ENCODE measurements at regions not wholly inside any gene's neighbourhood (a gene's known extent, or its start where the extent isn't known, plus 50 kb on each side); places are given as distances from the start of the nearest gene placed in this dataset.

DNA sequence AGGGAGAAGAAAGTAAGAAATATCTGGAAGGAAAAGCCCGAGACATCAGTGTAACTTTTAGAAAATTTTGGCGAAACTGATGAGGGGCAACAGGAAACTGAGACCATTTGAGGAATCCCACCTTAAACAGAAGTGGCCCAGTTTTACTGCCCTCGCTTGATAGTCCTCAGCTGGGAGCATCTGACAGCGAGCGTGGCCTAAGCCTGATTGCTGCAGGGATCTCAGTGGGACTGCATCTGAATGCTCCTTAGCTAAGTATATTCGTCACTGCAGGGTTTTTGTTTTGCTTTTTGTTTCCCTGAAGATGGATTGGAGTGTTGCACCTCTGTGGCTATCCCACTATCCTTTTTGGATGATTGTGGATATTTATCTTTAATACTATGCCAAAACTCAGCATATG, 262.7 kb upstream of the KLHL1 start:
- Histone ChIP-seq H3K27ac (no peak overlapping the region), H3K4me1 (no peaks in the 10 kb centered on the region), H3K27me3 (no peaks in the 10 kb centered on the region), H3K36me3 (no peaks in the 10 kb centered on the region), H3K9me3 (no peaks in the 10 kb centered on the region), H3K4me3 (no peak overlapping the region)
- DNase-seq (ENCODE audit: low spot score in 2 of 2): no peak
- no peak for TF ChIP-seq CTCF (IDR thresholded peaks at IDR 0.05)
- WGBS, 2 donors: 61 to 74% methylated on average over 6 of the region's 6 CpGs

DNA sequence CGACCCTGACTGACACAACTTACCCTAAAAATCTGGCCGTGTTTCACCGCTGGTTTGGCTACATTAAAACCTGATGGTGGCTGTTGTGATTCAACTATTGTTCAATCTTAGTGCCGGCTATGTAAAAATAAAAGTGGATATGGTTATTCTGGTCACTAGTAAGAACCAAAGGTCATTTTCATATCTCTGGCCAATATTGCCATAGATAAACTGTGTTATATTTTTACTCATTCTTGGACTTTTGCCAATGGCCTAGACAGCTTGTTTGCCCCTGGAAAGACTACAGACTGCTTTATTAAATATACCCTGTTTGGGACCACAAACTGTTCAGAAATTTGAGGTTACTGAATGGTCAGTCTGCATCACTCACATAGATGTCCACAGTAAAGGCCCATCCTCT, 258.5 kb upstream of the KLHL1 start:
- 84 to 91% methylated on average over 4 of the region's 4 CpGs for WGBS, 2 donors
- Histone ChIP-seq H3K4me1 (no peaks in the 10 kb centered on the region), H3K36me3 (no peaks in the 10 kb centered on the region), H3K9me3 (no peaks in the 10 kb centered on the region), H3K4me3 (no peak overlapping the region), H3K27ac (no peak overlapping the region), H3K27me3 (no peaks in the 10 kb centered on the region)
- TF ChIP-seq EP300 (IDR thresholded peaks at IDR 0.05) (no peak), POLR2A (IDR thresholded peaks at IDR 0.05) (no peak), CTCF (IDR thresholded peaks at IDR 0.05) (no peak)
- DNase-seq (ENCODE audit: low spot score in 2 of 2): no peak

DNA sequence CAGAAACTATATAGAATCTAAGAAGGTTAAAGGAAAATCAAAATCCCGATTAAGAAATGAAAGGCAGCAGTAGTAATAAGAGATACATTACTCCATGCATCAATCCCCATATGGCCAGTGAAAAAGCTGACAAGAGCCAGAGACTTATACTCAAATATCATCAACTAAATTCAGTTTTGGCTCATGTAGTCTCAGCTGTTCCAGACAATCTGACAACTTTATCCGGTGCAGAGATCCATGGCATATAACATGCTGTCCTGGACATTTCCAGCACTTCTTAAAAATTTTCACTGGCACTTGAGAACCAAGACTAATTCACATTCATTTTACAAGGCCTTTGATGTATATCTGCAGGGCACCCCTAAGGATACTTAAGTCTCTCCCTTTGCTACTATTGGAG, 255.7 kb upstream of the KLHL1 start:
- no peak for TF ChIP-seq POLR2A (IDR thresholded peaks at IDR 0.05)
- TF ChIP-seq EP300 (IDR thresholded peaks at IDR 0.05): no peak
- no peak for TF ChIP-seq CTCF (IDR thresholded peaks at IDR 0.05)
- DNase-seq (ENCODE audit: low spot score in 2 of 2): no peak
- WGBS, 2 donors: 62 to 73% methylated on average over 2 of the region's 2 CpGs
- H3K27me3 ChIP-seq: no peaks in the 10 kb centered on the region
- H3K4me1 ChIP-seq: no peaks in the 10 kb centered on the region
- H3K36me3 ChIP-seq: no peaks in the 10 kb centered on the region
- no peak overlapping the region for H3K27ac ChIP-seq
- no peaks in the 10 kb centered on the region for H3K9me3 ChIP-seq
- no peak overlapping the region for H3K4me3 ChIP-seq

- no peaks in the 10 kb centered on the region for H3K36me3 ChIP-seq
- TF ChIP-seq CTCF (IDR thresholded peaks at IDR 0.05) (no peak), EP300 (IDR thresholded peaks at IDR 0.05) (no peak), POLR2A (IDR thresholded peaks at IDR 0.05) (no peak)
- no peak overlapping the region for H3K4me3 ChIP-seq
- DNase-seq (ENCODE audit: low spot score in 2 of 2): no peak
- H3K27ac ChIP-seq: no peak overlapping the region
- 62 to 66% methylated on average over 5 of the region's 5 CpGs for WGBS, 2 donors
- H3K4me1 ChIP-seq: no peaks in the 10 kb centered on the region
- no peaks in the 10 kb centered on the region for H3K27me3 ChIP-seq
- no peaks in the 10 kb centered on the region for H3K9me3 ChIP-seq
These were observed 254.7 kb upstream of the KLHL1 start for GRCh38 chr13:70362820-70363570.

DNA sequence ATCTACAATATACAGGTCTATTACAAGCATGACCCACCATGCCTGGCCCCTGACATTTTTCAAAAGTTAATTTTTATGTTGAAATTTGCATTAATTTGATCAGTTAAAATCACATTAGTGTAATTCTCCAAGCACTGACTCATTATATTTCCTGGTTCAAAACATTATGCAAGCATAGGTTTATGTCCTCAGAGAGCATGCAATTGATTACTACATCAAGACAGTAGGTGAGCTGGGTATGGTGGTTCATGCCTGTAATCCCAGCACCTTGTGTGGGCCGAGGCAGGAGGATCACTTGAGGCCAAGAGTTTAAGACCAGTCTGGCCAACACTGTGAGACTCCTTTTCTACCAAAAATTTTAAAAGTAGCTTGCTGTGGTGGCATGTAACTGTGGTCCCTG, 248.8 kb upstream of the KLHL1 start:
- Histone ChIP-seq H3K9me3 (no peaks in the 10 kb centered on the region), H3K4me1 (no peaks in the 10 kb centered on the region), H3K36me3 (no peaks in the 10 kb centered on the region), H3K27me3 (no peaks in the 10 kb centered on the region), H3K4me3 (no peak overlapping the region), H3K27ac (no peak overlapping the region)
- TF ChIP-seq CTCF (IDR thresholded peaks at IDR 0.05) (no peak), EP300 (IDR thresholded peaks at IDR 0.05) (no peak), POLR2A (IDR thresholded peaks at IDR 0.05) (no peak)
- WGBS, 2 donors: 93 to 94% methylated on average over 1 of the region's 1 CpG
- DNase-seq (ENCODE audit: low spot score in 2 of 2): no peak

Measured in tibial nerve (tissue), 4 donors.